ENCODE measurements at regions not wholly inside any gene's neighbourhood (a gene's known extent, or its start where the extent isn't known, plus 50 kb on each side); places are given as distances from the start of the nearest gene placed in this dataset.

- TF ChIP-seq POLR2AphosphoS5 (IDR thresholded peaks at IDR 0.05), result peak; percentile 62 to 79
- TF ChIP-seq CTCF (IDR thresholded peaks at IDR 0.05), result no peak
Measured at GRCh38 chr12:124411281-124411878, 116.5 kb downstream of the RFLNA start.
